Ishikawa (cell line): ENCODE measurements at regions not wholly inside any gene's neighbourhood (a gene's known extent, or its start where the extent isn't known, plus 50 kb on each side); places are given as distances from the start of the nearest gene placed in this dataset.

Source experiments
- CREB1 ChIP-seq: IDR thresholded peaks from 2 replicates; pipeline ENCODE4 v1.6.1; 2012; ENCODE audit warnings: low read depth
- EP300 ChIP-seq: IDR thresholded peaks from 2 replicates; pipeline ENCODE4 v1.6.1; 2012; ENCODE audit warnings: borderline replicate concordance
- RAD21 ChIP-seq: IDR thresholded peaks from 2 replicates; pipeline ENCODE4 v1.6.1; 2012; ENCODE audit warnings: low read depth
- REST ChIP-seq: IDR thresholded peaks from 2 replicates; pipeline ENCODE4 v1.6.1; 2012; ENCODE audit warnings: low read depth, mild to moderate bottlenecking
- TAF1 ChIP-seq: IDR thresholded peaks from 2 replicates; pipeline ENCODE4 v1.6.1; 2012; ENCODE audit warnings: low read depth, mild to moderate bottlenecking

GRCh38 chr7:68998136-68998535 is 600.1 kb upstream of the AUTS2 start:
- TF ChIP-seq CREB1 = no peak
- no peak for TF ChIP-seq TAF1
- TF ChIP-seq REST = no peak
- TF ChIP-seq EP300 = no peak
- no peak for TF ChIP-seq RAD21
